ENCODE measurements at regions not wholly inside any gene's neighbourhood (a gene's known extent, or its start where the extent isn't known, plus 50 kb on each side); places are given as distances from the start of the nearest gene placed in this dataset.

DNA sequence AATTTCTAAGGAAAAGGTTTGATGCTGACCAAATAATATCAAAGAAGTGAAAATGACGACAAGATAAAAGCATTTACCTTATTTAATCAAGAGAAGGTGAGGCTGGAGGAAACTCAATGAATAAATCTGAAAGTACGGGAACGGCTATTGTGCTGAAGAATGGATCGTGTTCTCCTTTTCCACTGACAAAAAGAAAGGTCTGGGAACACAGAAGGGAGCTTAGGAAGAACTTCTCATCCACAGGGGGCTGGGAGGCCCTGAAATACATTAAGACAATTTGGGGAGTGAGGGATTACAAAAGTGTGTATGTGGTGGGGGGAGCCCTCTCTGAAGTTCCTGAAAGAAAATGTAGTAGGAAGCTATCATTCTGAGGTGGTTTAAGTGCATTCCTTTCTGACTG, 582.3 kb downstream of the SLC4A3 start:
- Mint-ChIP-seq H3K4me3 (no peak overlapping the region), H3K27me3 (ENCODE audit: low read depth) (peaks cover 6% of the 10 kb centered on the region), H3K36me3 (ENCODE audit: low read depth) (no peaks in the 10 kb centered on the region), H3K9me3 (peaks cover 2% of the 10 kb centered on the region), H3K27ac (ENCODE audit: unreplicated experiment) (no peak overlapping the region), H3K4me1 (peaks cover 20% of the 10 kb centered on the region)
- DNase-seq (ENCODE audit: low read depth, low spot score), result no peak
- TF ChIP-seq, protein P1, sequence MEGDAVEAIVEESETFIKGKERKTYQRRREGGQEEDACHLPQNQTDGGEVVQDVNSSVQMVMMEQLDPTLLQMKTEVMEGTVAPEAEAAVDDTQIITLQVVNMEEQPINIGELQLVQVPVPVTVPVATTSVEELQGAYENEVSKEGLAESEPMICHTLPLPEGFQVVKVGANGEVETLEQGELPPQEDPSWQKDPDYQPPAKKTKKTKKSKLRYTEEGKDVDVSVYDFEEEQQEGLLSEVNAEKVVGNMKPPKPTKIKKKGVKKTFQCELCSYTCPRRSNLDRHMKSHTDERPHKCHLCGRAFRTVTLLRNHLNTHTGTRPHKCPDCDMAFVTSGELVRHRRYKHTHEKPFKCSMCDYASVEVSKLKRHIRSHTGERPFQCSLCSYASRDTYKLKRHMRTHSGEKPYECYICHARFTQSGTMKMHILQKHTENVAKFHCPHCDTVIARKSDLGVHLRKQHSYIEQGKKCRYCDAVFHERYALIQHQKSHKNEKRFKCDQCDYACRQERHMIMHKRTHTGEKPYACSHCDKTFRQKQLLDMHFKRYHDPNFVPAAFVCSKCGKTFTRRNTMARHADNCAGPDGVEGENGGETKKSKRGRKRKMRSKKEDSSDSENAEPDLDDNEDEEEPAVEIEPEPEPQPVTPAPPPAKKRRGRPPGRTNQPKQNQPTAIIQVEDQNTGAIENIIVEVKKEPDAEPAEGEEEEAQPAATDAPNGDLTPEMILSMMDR (conservative IDR thresholded peaks at IDR 0.05), result no peak

DNA sequence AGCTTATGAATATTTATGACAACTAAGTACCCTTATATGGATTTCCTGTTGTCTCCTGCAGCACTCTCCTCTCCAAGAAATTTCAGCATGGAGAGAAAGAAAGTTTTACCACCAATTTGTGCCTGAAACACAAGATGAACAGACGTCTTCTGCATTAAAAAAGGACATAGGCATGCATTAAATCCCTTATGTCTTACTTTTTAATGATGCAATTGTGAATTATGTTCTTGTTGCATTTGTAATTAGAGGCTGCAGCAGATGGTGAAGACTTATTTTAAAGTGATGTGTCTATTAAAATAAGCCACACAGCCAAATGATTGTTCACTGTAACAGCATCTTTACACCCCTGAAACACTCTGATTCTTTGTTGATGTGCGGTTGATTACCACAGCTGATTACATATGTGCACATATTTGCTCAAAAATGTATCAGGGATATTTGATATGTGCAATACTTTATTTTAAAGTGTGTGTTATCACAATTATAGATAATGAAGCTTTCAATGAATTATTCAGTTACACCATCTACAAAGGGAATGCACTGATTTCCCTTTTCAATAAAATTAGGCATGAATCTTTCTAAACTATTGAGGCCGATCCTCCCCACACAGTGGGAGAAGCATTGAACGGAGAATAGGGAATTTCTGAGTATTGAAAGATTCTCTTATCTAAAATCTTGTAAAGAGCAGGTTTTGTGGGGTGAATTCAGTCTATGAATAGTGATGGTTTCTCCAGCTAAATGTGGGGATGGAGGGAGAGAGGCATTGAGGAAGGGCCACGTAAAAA, 585.1 kb downstream of the SLC4A3 start:
- Mint-ChIP-seq H3K4me3 (no peak overlapping the region), H3K27me3 (ENCODE audit: low read depth) (peaks cover 6% of the 10 kb centered on the region), H3K27ac (ENCODE audit: unreplicated experiment) (no peak overlapping the region), H3K9me3 (peaks cover 2% of the 10 kb centered on the region), H3K36me3 (ENCODE audit: low read depth) (no peaks in the 10 kb centered on the region), H3K4me1 (peaks cover 24% of the 10 kb centered on the region)
- no peak for DNase-seq (ENCODE audit: low read depth, low spot score)
- TF ChIP-seq, protein P1 (conservative IDR thresholded peaks at IDR 0.05), result no peak

DNA sequence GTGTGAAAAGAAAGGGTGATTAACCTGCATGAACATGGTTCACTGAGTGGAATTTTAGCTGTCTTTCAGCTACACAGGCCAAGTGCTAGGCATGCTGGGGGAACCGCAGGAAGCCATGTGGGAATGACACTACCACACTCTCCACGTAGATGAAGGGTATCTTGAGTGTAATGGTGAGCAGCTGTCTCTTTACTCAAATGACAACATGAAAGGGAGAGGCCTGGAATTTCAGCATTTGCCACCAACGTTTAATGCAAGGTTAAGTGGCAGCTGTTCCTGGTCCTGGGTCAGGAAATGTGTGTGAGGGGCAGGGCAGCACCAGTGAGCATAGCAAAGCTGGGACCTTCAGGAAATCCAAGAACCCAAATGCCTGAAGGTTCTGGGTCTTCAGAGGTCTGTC, 588.4 kb downstream of the SLC4A3 start:
- DNase-seq (ENCODE audit: low read depth, low spot score), result no peak
- H3K4me3 Mint-ChIP-seq, result no peak overlapping the region
- no peaks in the 10 kb centered on the region for H3K9me3 Mint-ChIP-seq
- peaks cover 2% of the 10 kb centered on the region for H3K27me3 Mint-ChIP-seq (ENCODE audit: low read depth)
- peaks cover 12% of the 10 kb centered on the region for H3K4me1 Mint-ChIP-seq
- no peak overlapping the region for H3K27ac Mint-ChIP-seq (ENCODE audit: unreplicated experiment)
- no peaks in the 10 kb centered on the region for H3K36me3 Mint-ChIP-seq (ENCODE audit: low read depth)
- TF ChIP-seq, protein P1 (conservative IDR thresholded peaks at IDR 0.05), result no peak

DNA sequence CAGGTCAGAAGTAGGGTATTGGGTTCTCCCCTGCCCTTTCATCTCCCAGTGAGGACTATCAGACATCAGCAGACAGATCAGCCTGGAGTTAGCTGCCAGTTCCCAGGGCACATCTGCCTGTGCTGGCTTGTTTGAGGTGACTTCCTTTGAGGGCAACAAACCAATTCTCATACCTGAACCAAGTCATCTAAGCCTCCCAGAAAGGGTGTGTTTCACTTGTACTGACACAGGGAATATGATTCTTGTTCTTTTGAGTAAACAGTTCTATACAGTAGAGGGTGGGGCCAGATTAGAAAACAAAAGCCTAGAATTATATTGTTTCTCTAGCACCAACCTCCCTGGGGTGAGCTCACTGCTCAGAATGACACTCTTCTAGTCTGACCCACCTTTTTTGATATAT, 591.9 kb downstream of the SLC4A3 start:
- no peaks in the 10 kb centered on the region for H3K9me3 Mint-ChIP-seq
- DNase-seq (ENCODE audit: low read depth, low spot score), result no peak
- H3K4me1 Mint-ChIP-seq, result peaks cover 4% of the 10 kb centered on the region
- no peaks in the 10 kb centered on the region for H3K36me3 Mint-ChIP-seq (ENCODE audit: low read depth)
- TF ChIP-seq, protein P1 (conservative IDR thresholded peaks at IDR 0.05), result no peak
- H3K4me3 Mint-ChIP-seq, result no peak overlapping the region
- H3K27me3 Mint-ChIP-seq (ENCODE audit: low read depth), result peaks cover 2% of the 10 kb centered on the region
- H3K27ac Mint-ChIP-seq (ENCODE audit: unreplicated experiment), result no peak overlapping the region

DNA sequence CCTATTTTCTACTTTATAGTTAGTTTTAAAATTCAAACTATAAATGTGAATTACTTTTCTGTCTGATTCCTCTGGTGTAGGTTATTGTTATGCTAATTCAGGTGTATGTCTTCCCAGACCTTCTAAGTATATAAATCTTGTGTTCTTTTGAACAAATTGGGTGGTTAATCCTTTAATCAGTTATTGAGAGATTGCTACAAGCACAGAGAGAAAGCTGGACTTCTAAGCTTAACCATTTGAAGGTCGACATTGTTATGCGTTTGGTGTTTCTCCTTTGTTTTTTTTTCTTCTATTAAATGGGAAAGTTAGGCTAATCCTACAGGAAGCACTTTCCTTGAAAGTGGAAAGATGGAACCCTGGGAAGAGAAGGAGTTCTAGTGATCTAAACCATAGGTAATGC, 592.6 kb downstream of the SLC4A3 start:
- Mint-ChIP-seq H3K36me3 (ENCODE audit: low read depth) (no peaks in the 10 kb centered on the region), H3K27me3 (ENCODE audit: low read depth) (peaks cover 2% of the 10 kb centered on the region), H3K27ac (ENCODE audit: unreplicated experiment) (no peak overlapping the region), H3K4me1 (peaks cover 4% of the 10 kb centered on the region), H3K4me3 (no peak overlapping the region), H3K9me3 (no peaks in the 10 kb centered on the region)
- TF ChIP-seq, protein P1 (conservative IDR thresholded peaks at IDR 0.05), result no peak
- no peak for DNase-seq (ENCODE audit: low read depth, low spot score)
